IMR-90 (cell line): ENCODE measurements at regions not wholly inside any gene's neighbourhood (a gene's known extent, or its start where the extent isn't known, plus 50 kb on each side); places are given as distances from the start of the nearest gene placed in this dataset.

ENCODE experiments used
- ATAC-seq: fragments of 200-7000 bp; cut with Tn5 transposase; 2 replicates; pipeline ENCODE4 v1.9.1; 2020; ENCODE audit warnings: low read depth, mild to moderate bottlenecking, moderate library complexity
- BruUV-seq: library from RNA; stranded (reverse); fragments of 400-500 nt; replicated peaks from 2 replicates; lab custom pipeline; 2021; lab: Mats Ljungman, UMichigan
- CTCF ChIA-PET: fragments of 300-600 bp; formaldehyde crosslinking; extraction: SDS; loops from one replicate; lab custom pipeline; 2021; ENCODE audit warnings: antibody characterized with exemption; lab: Yijun Ruan, JAX
- POLR2A ChIA-PET: fragments of 300-600 bp; sonication (Branson Sonifier 250); formaldehyde crosslinking; loops from one replicate; lab custom pipeline; 2022; ENCODE audit warnings: antibody characterized with exemption; ENCODE audit not compliant: unreplicated experiment; lab: Charles Lee
- DNase-seq: peaks from one replicate; pipeline ENCODE4 v3.0.0; 2013
- H2AFZ ChIP-seq: replicated peaks from 2 replicates; pipeline ENCODE3; 2013; ENCODE audit warnings: low read length, mild to moderate bottlenecking; ENCODE audit not compliant: poor library complexity
- H2AK5ac ChIP-seq: 2 replicates; pipeline ENCODE4 v1.6.1; 2013; ENCODE audit warnings: low read depth, low read length, inconsistent platforms
- H2AK9ac ChIP-seq: replicated peaks from 2 replicates; pipeline ENCODE3; 2013; ENCODE audit warnings: mild to moderate bottlenecking, low read depth, low read length, moderate library complexity; ENCODE audit not compliant: poor library complexity
- H2BK120ac ChIP-seq: 2 replicates; pipeline ENCODE4 v1.6.1; 2013; ENCODE audit warnings: low read depth, low read length, inconsistent platforms
- H2BK15ac ChIP-seq: 3 replicates; pipeline ENCODE4 v1.6.1; 2013; ENCODE audit warnings: low read depth, low read length, inconsistent platforms
- H2BK20ac ChIP-seq: 2 replicates; pipeline ENCODE4 v1.6.1; 2013; ENCODE audit warnings: low read depth, mild to moderate bottlenecking, inconsistent platforms, low read length, moderate library complexity
- H2BK5ac ChIP-seq: 2 replicates; pipeline ENCODE4 v1.6.1; 2013; ENCODE audit warnings: mild to moderate bottlenecking, low read depth, low read length, inconsistent platforms; ENCODE audit not compliant: poor library complexity, severe bottlenecking
- H3K14ac ChIP-seq: replicated peaks from 2 replicates; pipeline ENCODE4 v1.6.1; 2013; ENCODE audit warnings: low read depth, low read length, inconsistent platforms
- H3K18ac ChIP-seq: 2 replicates; pipeline ENCODE4 v1.6.1; 2013; ENCODE audit warnings: low read depth, low read length, control low read depth
- H3K23ac ChIP-seq: 2 replicates; pipeline ENCODE4 v1.6.1; 2013; ENCODE audit warnings: low read depth, low read length, inconsistent platforms
- H3K27ac ChIP-seq: 2 replicates; pipeline ENCODE4 v1.5.1; 2013; ENCODE audit warnings: mild to moderate bottlenecking, control low read depth, low read length; ENCODE audit not compliant: insufficient read depth
- H3K27me3 ChIP-seq: 2 replicates; pipeline ENCODE4 v1.6.1; 2013; ENCODE audit warnings: low read length; ENCODE audit not compliant: control insufficient read depth, insufficient read depth
- H3K36me3 ChIP-seq: 2 replicates; pipeline ENCODE4 v1.6.1; 2013; ENCODE audit warnings: low read length, mixed read lengths; ENCODE audit not compliant: control insufficient read depth, insufficient read depth
- H3K4ac ChIP-seq: 2 replicates; pipeline ENCODE4 v1.6.1; 2013; ENCODE audit warnings: low read depth, low read length, inconsistent platforms
- H3K4me1 ChIP-seq: 2 replicates; pipeline ENCODE4 v1.6.1; 2013; ENCODE audit warnings: low read length, mixed read lengths; ENCODE audit not compliant: control insufficient read depth, insufficient read depth
- H3K4me2 ChIP-seq: 2 replicates; pipeline ENCODE4 v1.6.1; 2013; ENCODE audit warnings: low read depth, mild to moderate bottlenecking, control low read depth, low read length, moderate library complexity
- H3K4me3 ChIP-seq: 2 replicates; pipeline ENCODE4 v1.5.1; 2013; ENCODE audit warnings: low read depth, mild to moderate bottlenecking, control low read depth, low read length, moderate library complexity; ENCODE audit not compliant: insufficient read depth
- H3K56ac ChIP-seq: 2 replicates; pipeline ENCODE4 v1.6.1; 2013; ENCODE audit warnings: low read length, inconsistent platforms; ENCODE audit not compliant: insufficient read depth; ENCODE audit errors: extremely low read depth
- H3K79me1 ChIP-seq, 2 experiments: 2 replicates each; pipeline ENCODE4 v1.6.1; 2013; ENCODE audit warnings: low read length in 2 of 2, inconsistent platforms in 1 of 2, low read depth in 1 of 2
- H3K9ac ChIP-seq: 2 replicates; pipeline ENCODE4 v1.6.1; 2013; ENCODE audit warnings: low read depth, low read length, control low read depth
- H3K9me1 ChIP-seq: 2 replicates; pipeline ENCODE4 v1.6.1; 2013; ENCODE audit warnings: low read length, inconsistent platforms; ENCODE audit not compliant: insufficient read depth
- H3K9me3 ChIP-seq: 2 replicates; pipeline ENCODE4 v1.6.1; 2013; ENCODE audit warnings: low read length; ENCODE audit not compliant: control insufficient read depth, insufficient read depth
- H4K20me1 ChIP-seq: 2 replicates; pipeline ENCODE4 v1.6.1; 2013; ENCODE audit warnings: low read length, inconsistent platforms; ENCODE audit not compliant: insufficient read depth
- H4K5ac ChIP-seq: 2 replicates; pipeline ENCODE4 v1.6.1; 2013; ENCODE audit warnings: mild to moderate bottlenecking, low read depth, low read length, control low read depth
- H4K8ac ChIP-seq, 2 experiments: 2 replicates each; pipeline ENCODE4 v1.6.1; 2013; ENCODE audit warnings: low read depth in 2 of 2, low read length in 2 of 2, control low read depth in 1 of 2, inconsistent platforms in 1 of 2
- H4K91ac ChIP-seq: 2 replicates; pipeline ENCODE4 v1.6.1; 2013; ENCODE audit warnings: low read depth, low read length, inconsistent platforms; ENCODE audit not compliant: insufficient read depth
- CHD1 ChIP-seq: IDR thresholded peaks from 2 replicates; pipeline ENCODE4 v1.6.1; 2012; ENCODE audit warnings: low read depth, low read length, improper control_type of control experiment
- FOS ChIP-seq: fragments of 150-350 bp; IDR thresholded peaks from 2 replicates; pipeline ENCODE4 v1.6.1; 2016; ENCODE audit warnings: low read depth, low read length
- MAZ ChIP-seq: IDR thresholded peaks from 2 replicates; pipeline ENCODE4 v1.6.1; 2012; ENCODE audit warnings: low read depth, mild to moderate bottlenecking, low read length, improper control_type of control experiment, moderate library complexity, borderline replicate concordance
- NFE2L2 ChIP-seq: fragments of 150-350 bp; IDR thresholded peaks from 2 replicates; pipeline ENCODE4 v1.6.1; 2016; ENCODE audit warnings: low read depth, mild to moderate bottlenecking, low read length
- dilution Hi-C: fragments of 300-500 bp; cut with HindIII; formaldehyde crosslinking; loops from one replicate; pipeline ENCODE4 v1.14.3; 2018; ENCODE audit warnings: low sequenced_read_pairs; ENCODE audit not compliant: unreplicated experiment
- in situ Hi-C: fragments of 300-500 bp; cut with MboI; formaldehyde crosslinking; loops from 3 replicates; pipeline ENCODE4 v1.14.3; 2019; ENCODE audit warnings: low sequenced_read_pairs, inconsistent platforms, mixed read lengths
- intact Hi-C: fragments of 100-400 bp; cut with micrococcal nuclease; formaldehyde crosslinking; loops from 2 replicates; pipeline ENCODE4 v1.10.0; 2022
- TF ChIP-seq, protein P1 (sequence below): conservative IDR thresholded peaks from 2 replicates; pipeline ENCODE4 v1.5.1; 2012; ENCODE audit warnings: mild to moderate bottlenecking, low read depth, low read length, improper control_type of control experiment
- TF ChIP-seq, protein P2 (sequence below): fragments of 150-350 bp; IDR thresholded peaks from 2 replicates; pipeline ENCODE4 v1.6.1; 2016; ENCODE audit warnings: low read depth, mild to moderate bottlenecking, low read length, moderate library complexity, borderline replicate concordance

DNA sequence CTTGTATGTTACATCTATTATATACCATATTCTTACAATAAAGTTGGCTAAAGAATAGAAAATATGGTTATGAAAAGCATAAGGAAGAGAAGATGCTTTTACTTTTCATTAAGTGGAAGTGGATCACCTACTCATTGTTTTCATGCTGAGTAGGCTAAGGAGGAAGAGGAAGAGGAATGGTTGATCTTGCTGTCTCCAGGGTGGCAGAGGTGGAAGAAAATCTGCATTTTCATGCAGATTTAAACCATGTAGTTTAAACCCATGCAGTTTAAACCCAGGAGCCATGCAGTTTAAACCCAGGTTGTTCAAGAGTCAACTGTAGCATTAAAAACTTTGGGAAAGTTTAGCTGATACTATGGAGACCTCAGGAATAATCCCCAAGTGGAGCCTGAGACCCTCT lies 214.8 kb upstream of the NAALADL2 start:
- no peak overlapping the region for H3K56ac ChIP-seq
- no peak overlapping the region for H3K4me3 ChIP-seq
- no peak overlapping the region for H3K4me2 ChIP-seq
- H4K20me1 ChIP-seq, result no peaks in the 10 kb centered on the region
- ChIA-PET CTCF (no interaction called here), POLR2A (no interaction called here)
- no peak for ATAC-seq
- H2AFZ ChIP-seq, result no peak overlapping the region
- H2AK9ac ChIP-seq, result no peak overlapping the region
- BruUV-seq, result no TSS peak
- DNase-seq, result no peak
- H4K5ac ChIP-seq, result no peak overlapping the region
- H3K9me3 ChIP-seq, result no peaks in the 10 kb centered on the region
- H3K27me3 ChIP-seq, result no peaks in the 10 kb centered on the region
- in situ Hi-C loops (no loop called here), dilution Hi-C loops (no loop called here), intact Hi-C loops (no loop called here)
- no peak overlapping the region for H4K91ac ChIP-seq
- no peaks in the 10 kb centered on the region for H3K36me3 ChIP-seq
- H4K8ac ChIP-seq, result no peak overlapping the region
- no peak overlapping the region for H3K9ac ChIP-seq
- H3K23ac ChIP-seq, result no peak overlapping the region
- no peak overlapping the region for H3K14ac ChIP-seq
- no peak overlapping the region for H2BK15ac ChIP-seq
- H3K79me1 ChIP-seq, result no peaks in the 10 kb centered on the region
- H2BK120ac ChIP-seq, result no peak overlapping the region
- TF ChIP-seq CHD1 (no peak), MAZ (no peak), FOS (no peak), NFE2L2 (no peak)
- TF ChIP-seq, protein P1, sequence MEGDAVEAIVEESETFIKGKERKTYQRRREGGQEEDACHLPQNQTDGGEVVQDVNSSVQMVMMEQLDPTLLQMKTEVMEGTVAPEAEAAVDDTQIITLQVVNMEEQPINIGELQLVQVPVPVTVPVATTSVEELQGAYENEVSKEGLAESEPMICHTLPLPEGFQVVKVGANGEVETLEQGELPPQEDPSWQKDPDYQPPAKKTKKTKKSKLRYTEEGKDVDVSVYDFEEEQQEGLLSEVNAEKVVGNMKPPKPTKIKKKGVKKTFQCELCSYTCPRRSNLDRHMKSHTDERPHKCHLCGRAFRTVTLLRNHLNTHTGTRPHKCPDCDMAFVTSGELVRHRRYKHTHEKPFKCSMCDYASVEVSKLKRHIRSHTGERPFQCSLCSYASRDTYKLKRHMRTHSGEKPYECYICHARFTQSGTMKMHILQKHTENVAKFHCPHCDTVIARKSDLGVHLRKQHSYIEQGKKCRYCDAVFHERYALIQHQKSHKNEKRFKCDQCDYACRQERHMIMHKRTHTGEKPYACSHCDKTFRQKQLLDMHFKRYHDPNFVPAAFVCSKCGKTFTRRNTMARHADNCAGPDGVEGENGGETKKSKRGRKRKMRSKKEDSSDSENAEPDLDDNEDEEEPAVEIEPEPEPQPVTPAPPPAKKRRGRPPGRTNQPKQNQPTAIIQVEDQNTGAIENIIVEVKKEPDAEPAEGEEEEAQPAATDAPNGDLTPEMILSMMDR, result no peak
- TF ChIP-seq, protein P2, sequence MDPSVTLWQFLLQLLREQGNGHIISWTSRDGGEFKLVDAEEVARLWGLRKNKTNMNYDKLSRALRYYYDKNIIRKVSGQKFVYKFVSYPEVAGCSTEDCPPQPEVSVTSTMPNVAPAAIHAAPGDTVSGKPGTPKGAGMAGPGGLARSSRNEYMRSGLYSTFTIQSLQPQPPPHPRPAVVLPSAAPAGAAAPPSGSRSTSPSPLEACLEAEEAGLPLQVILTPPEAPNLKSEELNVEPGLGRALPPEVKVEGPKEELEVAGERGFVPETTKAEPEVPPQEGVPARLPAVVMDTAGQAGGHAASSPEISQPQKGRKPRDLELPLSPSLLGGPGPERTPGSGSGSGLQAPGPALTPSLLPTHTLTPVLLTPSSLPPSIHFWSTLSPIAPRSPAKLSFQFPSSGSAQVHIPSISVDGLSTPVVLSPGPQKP, result no peak
- H3K27ac ChIP-seq, result no peak overlapping the region
- no peak overlapping the region for H2BK5ac ChIP-seq
- H3K18ac ChIP-seq, result no peak overlapping the region
- no peak overlapping the region for H3K4ac ChIP-seq
- no peak overlapping the region for H2BK20ac ChIP-seq
- no peaks in the 10 kb centered on the region; the same call in 1 of the 2 replicates for H3K9me1 ChIP-seq
- H3K4me1 ChIP-seq, result no peaks in the 10 kb centered on the region
- H2AK5ac ChIP-seq, result no peak overlapping the region
